MM.1S (cell line): ENCODE measurements at regions not wholly inside any gene's neighbourhood (a gene's known extent, or its start where the extent isn't known, plus 50 kb on each side); places are given as distances from the start of the nearest gene placed in this dataset.

ENCODE experiments used
- CTCF ChIP-seq: fragments of 300-600 bp; sonication (generic); IDR thresholded peaks from 2 replicates; pipeline ENCODE4 v1.5.1; 2016; ENCODE audit warnings: antibody characterized with exemption, low read length, mixed read lengths
- EZH2 ChIP-seq: fragments of 300-600 bp; sonication (generic); optimal IDR thresholded peaks from 2 replicates; pipeline ENCODE3; 2017; ENCODE audit warnings: low read depth, mild to moderate bottlenecking, antibody characterized with exemption, low read length, mixed read lengths

DNA sequence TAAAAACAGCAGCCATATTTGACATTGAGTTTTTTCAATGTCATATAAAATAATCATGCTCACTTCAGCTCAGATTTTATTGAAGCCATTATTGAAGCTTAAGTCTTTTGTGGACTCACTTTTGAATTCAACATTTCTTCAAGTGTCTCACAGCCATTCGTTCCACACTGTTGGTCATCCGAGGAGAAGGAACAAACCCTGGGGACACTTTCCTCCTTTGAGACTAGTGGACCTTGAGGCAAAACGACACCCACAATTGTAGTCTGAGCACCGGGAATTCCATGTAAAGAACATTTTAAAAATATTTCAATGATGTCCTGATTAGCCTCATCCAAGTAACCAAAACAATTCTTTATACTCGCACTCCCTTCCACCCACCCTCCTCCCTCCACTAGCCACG lies 174.7 kb downstream of the CD47 start:
- no peak for TF ChIP-seq CTCF
- TF ChIP-seq EZH2, result no peak
